ENCODE measurements at regions not wholly inside any gene's neighbourhood (a gene's known extent, or its start where the extent isn't known, plus 50 kb on each side); places are given as distances from the start of the nearest gene placed in this dataset.

- peaks cover 15% of the 10 kb centered on the region for H3K9me3 Mint-ChIP-seq
- ChIA-PET POLR2A (no interaction called here), CTCF (no interaction called here)
- H3K27me3 Mint-ChIP-seq: no peaks in the 10 kb centered on the region
- DNase-seq: no peak
- intact Hi-C loops (cut with micrococcal nuclease): no loop called here
- H3K4me3 Mint-ChIP-seq: no peak overlapping the region
- no peaks in the 10 kb centered on the region for H3K4me1 Mint-ChIP-seq (ENCODE audit: low read depth)
- no peaks in the 10 kb centered on the region for H3K36me3 Mint-ChIP-seq
- no peak overlapping the region for H3K27ac Mint-ChIP-seq
Measured at GRCh38 chr2:125490308-125490707, 1165.7 kb upstream of the GYPC start.

- intact Hi-C loops (cut with micrococcal nuclease): no loop called here
- DNase-seq: no peak
- Mint-ChIP-seq H3K27ac (no peak overlapping the region), H3K4me1 (ENCODE audit: low read depth) (no peaks in the 10 kb centered on the region), H3K27me3 (no peaks in the 10 kb centered on the region), H3K36me3 (no peaks in the 10 kb centered on the region), H3K9me3 (peaks cover 19% of the 10 kb centered on the region), H3K4me3 (no peak overlapping the region)
- POLR2A ChIA-PET: no interaction called here
- CTCF ChIA-PET: no interaction called here
Measured at GRCh38 chr2:125491663-125492062, 1164.3 kb upstream of the GYPC start.

GRCh38 chr2:125512313-125512712 is 1143.6 kb upstream of the GYPC start:
- no peak overlapping the region for H3K4me3 Mint-ChIP-seq
- ChIA-PET CTCF (no interaction called here), POLR2A (no interaction called here)
- no peaks in the 10 kb centered on the region for H3K36me3 Mint-ChIP-seq
- no peak overlapping the region for H3K27ac Mint-ChIP-seq
- intact Hi-C loops (cut with micrococcal nuclease): no loop called here
- peaks cover 18% of the 10 kb centered on the region for H3K9me3 Mint-ChIP-seq
- DNase-seq: no peak
- no peaks in the 10 kb centered on the region for H3K27me3 Mint-ChIP-seq
- H3K4me1 Mint-ChIP-seq (ENCODE audit: low read depth): no peaks in the 10 kb centered on the region

GRCh38 chr2:125516496-125517109 is 1139.4 kb upstream of the GYPC start:
- ChIA-PET CTCF (interaction anchor here (0.6 kb wide), 1 partner anchor 1455 kb away, joined by 3 read pairs; no protein-coding TSS in a partner anchor), POLR2A (no interaction called here)
- intact Hi-C loops (cut with micrococcal nuclease): no loop called here

GRCh38 chr2:125526093-125526492 is 1129.9 kb upstream of the GYPC start:
- DNase-seq: no peak
- Mint-ChIP-seq H3K36me3 (no peaks in the 10 kb centered on the region), H3K27me3 (no peaks in the 10 kb centered on the region), H3K9me3 (peaks cover 14% of the 10 kb centered on the region), H3K27ac (no peak overlapping the region), H3K4me3 (no peak overlapping the region), H3K4me1 (ENCODE audit: low read depth) (no peaks in the 10 kb centered on the region)
- intact Hi-C loops (cut with micrococcal nuclease): no loop called here
- ChIA-PET CTCF (no interaction called here), POLR2A (no interaction called here)

More at GRCh38 chr2:125516496-125517109, 1139.4 kb upstream of the GYPC start:
- Mint-ChIP-seq H3K4me3 (no peak overlapping the region), H3K27me3 (no peaks in the 10 kb centered on the region), H3K27ac (no peak overlapping the region), H3K9me3 (peaks cover 26% of the 10 kb centered on the region), H3K4me1 (ENCODE audit: low read depth) (no peaks in the 10 kb centered on the region), H3K36me3 (no peaks in the 10 kb centered on the region)
- DNase-seq: no peak

- H3K4me3 Mint-ChIP-seq: no peak overlapping the region
- POLR2A ChIA-PET: no interaction called here
- no peak for DNase-seq
Measured at GRCh38 chr2:125535089-125535488, 1120.9 kb upstream of the GYPC start.

GRCh38 chr2:125543968-125544514 is 1111.9 kb upstream of the GYPC start:
- CTCF ChIA-PET: no interaction called here
- DNase-seq: no peak
- Mint-ChIP-seq H3K4me3 (no peak overlapping the region), H3K36me3 (no peaks in the 10 kb centered on the region), H3K4me1 (ENCODE audit: low read depth) (no peaks in the 10 kb centered on the region), H3K9me3 (peaks cover 21% of the 10 kb centered on the region), H3K27me3 (no peaks in the 10 kb centered on the region), H3K27ac (no peak overlapping the region)
- intact Hi-C loops (cut with micrococcal nuclease): no loop called here
- POLR2A ChIA-PET: no interaction called here

More at GRCh38 chr2:125535089-125535488, 1120.9 kb upstream of the GYPC start:
- no peak overlapping the region for H3K27ac Mint-ChIP-seq
- CTCF ChIA-PET: no interaction called here
- H3K4me1 Mint-ChIP-seq (ENCODE audit: low read depth): no peaks in the 10 kb centered on the region
- peaks cover 6% of the 10 kb centered on the region for H3K9me3 Mint-ChIP-seq
- intact Hi-C loops (cut with micrococcal nuclease): no loop called here
- H3K27me3 Mint-ChIP-seq: no peaks in the 10 kb centered on the region
- H3K36me3 Mint-ChIP-seq: no peaks in the 10 kb centered on the region

GRCh38 chr2:125553768-125554167 is 1102.2 kb upstream of the GYPC start:
- Mint-ChIP-seq H3K27me3 (no peaks in the 10 kb centered on the region), H3K4me3 (no peak overlapping the region), H3K36me3 (no peaks in the 10 kb centered on the region), H3K9me3 (peaks cover 10% of the 10 kb centered on the region), H3K27ac (no peak overlapping the region), H3K4me1 (ENCODE audit: low read depth) (no peaks in the 10 kb centered on the region)
- DNase-seq: no peak
- ChIA-PET POLR2A (no interaction called here), CTCF (interaction anchor here (0.7 kb wide), 1 partner anchor 1355 kb away, joined by 4 read pairs; no protein-coding TSS in a partner anchor)
- intact Hi-C loops (cut with micrococcal nuclease): no loop called here

GRCh38 chr2:125554956-125555355 is 1101.0 kb upstream of the GYPC start:
- Mint-ChIP-seq H3K27me3 (no peaks in the 10 kb centered on the region), H3K4me3 (no peak overlapping the region), H3K4me1 (ENCODE audit: low read depth) (no peaks in the 10 kb centered on the region), H3K9me3 (peaks cover 10% of the 10 kb centered on the region), H3K27ac (no peak overlapping the region), H3K36me3 (no peaks in the 10 kb centered on the region)
- DNase-seq: no peak
- POLR2A ChIA-PET: no interaction called here
- CTCF ChIA-PET: no interaction called here
- intact Hi-C loops (cut with micrococcal nuclease): no loop called here

GRCh38 chr2:125559186-125559585 is 1096.8 kb upstream of the GYPC start:
- no peak for DNase-seq
- Mint-ChIP-seq H3K27ac (no peak overlapping the region), H3K27me3 (no peaks in the 10 kb centered on the region), H3K4me1 (ENCODE audit: low read depth) (no peaks in the 10 kb centered on the region), H3K4me3 (no peak overlapping the region), H3K36me3 (no peaks in the 10 kb centered on the region), H3K9me3 (peaks cover 7% of the 10 kb centered on the region)
- intact Hi-C loops (cut with micrococcal nuclease): no loop called here
- ChIA-PET POLR2A (no interaction called here), CTCF (no interaction called here)

- intact Hi-C loops (cut with micrococcal nuclease): no loop called here
- POLR2A ChIA-PET: no interaction called here
- Mint-ChIP-seq H3K27ac (no peak overlapping the region), H3K4me3 (no peak overlapping the region), H3K36me3 (no peaks in the 10 kb centered on the region), H3K9me3 (peaks cover 7% of the 10 kb centered on the region), H3K4me1 (ENCODE audit: low read depth) (no peaks in the 10 kb centered on the region), H3K27me3 (no peaks in the 10 kb centered on the region)
- CTCF ChIA-PET: no interaction called here
- no peak for DNase-seq
Measured at GRCh38 chr2:125560855-125561254, 1095.1 kb upstream of the GYPC start.

- Mint-ChIP-seq H3K4me1 (ENCODE audit: low read depth) (no peaks in the 10 kb centered on the region), H3K27ac (no peak overlapping the region), H3K9me3 (peaks cover 8% of the 10 kb centered on the region), H3K4me3 (no peak overlapping the region), H3K36me3 (no peaks in the 10 kb centered on the region), H3K27me3 (no peaks in the 10 kb centered on the region)
- no peak for DNase-seq
- intact Hi-C loops (cut with micrococcal nuclease): no loop called here
- ChIA-PET CTCF (no interaction called here), POLR2A (no interaction called here)
Measured at GRCh38 chr2:125561302-125561701, 1094.7 kb upstream of the GYPC start.

GRCh38 chr2:125562924-125563323 is 1093.0 kb upstream of the GYPC start:
- Mint-ChIP-seq H3K9me3 (peaks cover 11% of the 10 kb centered on the region), H3K27ac (no peak overlapping the region), H3K4me3 (no peak overlapping the region), H3K4me1 (ENCODE audit: low read depth) (no peaks in the 10 kb centered on the region), H3K27me3 (no peaks in the 10 kb centered on the region), H3K36me3 (no peaks in the 10 kb centered on the region)
- no peak for DNase-seq
- ChIA-PET CTCF (no interaction called here), POLR2A (no interaction called here)
- intact Hi-C loops (cut with micrococcal nuclease): no loop called here

Data from activated CD4-positive, alpha-beta memory T cell treated with anti-CD3 and anti-CD28 coated beads for 36 hours (primary cell).